ENCODE measurements at regions not wholly inside any gene's neighbourhood (a gene's known extent, or its start where the extent isn't known, plus 50 kb on each side); places are given as distances from the start of the nearest gene placed in this dataset.

- TF ChIP-seq GATA2 (IDR thresholded peaks at IDR 0.05; ENCODE audit: low read depth, low read length) (no peak), GATA3 (IDR thresholded peaks at IDR 0.05; ENCODE audit: low read depth, low read length) (no peak)
Observed at GRCh38 chrX:116010939-116011338, 159.6 kb upstream of the AGTR2 start.

- TF ChIP-seq GATA2 (IDR thresholded peaks at IDR 0.05; ENCODE audit: low read depth, low read length): no peak
- no peak for TF ChIP-seq GATA3 (IDR thresholded peaks at IDR 0.05; ENCODE audit: low read depth, low read length)
Observed at GRCh38 chrX:116031331-116031730, 139.2 kb upstream of the AGTR2 start.
